Kidney epithelial cell (primary cell): ENCODE measurements at regions not wholly inside any gene's neighbourhood (a gene's known extent, or its start where the extent isn't known, plus 50 kb on each side); places are given as distances from the start of the nearest gene placed in this dataset.
"Not testable (repeated sequence)": the region's sequence is repeated elsewhere in the genome, so short reads cannot be mapped to it uniquely, and the experiment has no call there.

ENCODE experiments used
- DNase-seq: peaks from one replicate; pipeline ENCODE4 v3.0.0-alpha.2; 2010; ENCODE audit warnings: low read depth
- H3K27me3 ChIP-seq: 2 replicates; pipeline ENCODE4 v1.6.0; 2011; ENCODE audit warnings: low read length; ENCODE audit not compliant: control insufficient read depth, insufficient read depth
- H3K36me3 ChIP-seq: 2 replicates; pipeline ENCODE4 v1.5.1; 2011; ENCODE audit warnings: low read length; ENCODE audit not compliant: control insufficient read depth, insufficient read depth
- H3K4me3 ChIP-seq: 2 replicates; pipeline ENCODE4 v1.5.1; 2011; ENCODE audit warnings: low read depth, mild to moderate bottlenecking, control low read depth, low read length
- CTCF ChIP-seq: IDR thresholded peaks from 2 replicates; pipeline ENCODE4 v1.5.1; 2011; ENCODE audit warnings: mild to moderate bottlenecking, moderate library complexity, low read length, control low read depth, inconsistent platforms; ENCODE audit not compliant: insufficient read depth, poor library complexity, severe bottlenecking

DNA sequence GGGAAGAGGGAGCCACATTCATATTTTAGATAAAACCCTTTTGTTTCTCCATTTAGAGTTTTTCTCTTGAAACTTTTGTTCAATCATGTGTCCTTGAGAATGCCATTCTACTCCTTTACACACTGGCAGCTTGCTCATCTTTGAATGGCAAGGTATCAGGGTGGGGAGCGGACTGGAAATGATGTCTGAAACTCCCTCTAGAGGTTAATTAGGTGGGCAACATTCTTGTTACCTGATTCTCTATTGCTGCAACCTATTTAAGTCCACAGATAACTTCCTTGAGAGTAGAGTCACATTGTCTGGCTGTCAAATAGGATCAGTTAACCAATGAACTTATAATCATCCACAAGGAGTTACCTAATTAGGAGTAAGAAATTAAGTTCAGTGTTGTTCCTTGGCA lies 533.6 kb upstream of the API5 start:
- no peak for DNase-seq
- Histone ChIP-seq H3K27me3 (no peaks in the 10 kb centered on the region), H3K36me3 (no peaks in the 10 kb centered on the region), H3K4me3 (no peak overlapping the region)
- no peak for TF ChIP-seq CTCF

DNA sequence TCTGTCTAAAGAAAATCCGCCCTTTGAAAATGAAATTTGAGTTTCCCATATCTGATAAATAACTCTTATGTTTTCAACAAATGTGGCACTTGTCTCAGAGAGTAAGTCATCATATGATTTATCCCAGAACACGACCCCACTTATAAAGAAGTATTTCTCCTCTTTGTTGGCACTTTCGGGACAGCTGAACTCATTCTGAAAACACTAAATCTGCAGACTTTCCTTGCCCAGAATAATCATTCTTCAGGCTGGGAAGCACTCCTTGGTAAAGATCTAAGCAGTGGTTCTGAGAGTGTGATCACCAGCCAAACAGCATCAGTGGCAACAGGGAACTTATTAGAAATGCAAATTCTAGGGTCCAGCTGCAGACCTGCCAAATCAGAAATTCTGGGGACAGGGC lies 532.2 kb upstream of the API5 start:
- DNase-seq, result no peak
- TF ChIP-seq CTCF, result no peak

GRCh38 chr11:42786981-42787380 lies 524.8 kb upstream of the API5 start:
- H3K36me3 ChIP-seq, result no peaks in the 10 kb centered on the region
- TF ChIP-seq CTCF, result no peak
- H3K27me3 ChIP-seq, result no peaks in the 10 kb centered on the region
- no peak overlapping the region for H3K4me3 ChIP-seq
- no peak for DNase-seq

More for the DNA sequence above, 532.2 kb upstream of the API5 start:
- H3K27me3 ChIP-seq, result no peaks in the 10 kb centered on the region
- no peaks in the 10 kb centered on the region for H3K36me3 ChIP-seq
- no peak overlapping the region for H3K4me3 ChIP-seq

- not testable (repeated sequence) for H3K4me3 ChIP-seq, H3K27me3 ChIP-seq, DNase-seq, H3K36me3 ChIP-seq
These were observed 516.3 kb upstream of the API5 start for GRCh38 chr11:42795483-42795882.

DNA sequence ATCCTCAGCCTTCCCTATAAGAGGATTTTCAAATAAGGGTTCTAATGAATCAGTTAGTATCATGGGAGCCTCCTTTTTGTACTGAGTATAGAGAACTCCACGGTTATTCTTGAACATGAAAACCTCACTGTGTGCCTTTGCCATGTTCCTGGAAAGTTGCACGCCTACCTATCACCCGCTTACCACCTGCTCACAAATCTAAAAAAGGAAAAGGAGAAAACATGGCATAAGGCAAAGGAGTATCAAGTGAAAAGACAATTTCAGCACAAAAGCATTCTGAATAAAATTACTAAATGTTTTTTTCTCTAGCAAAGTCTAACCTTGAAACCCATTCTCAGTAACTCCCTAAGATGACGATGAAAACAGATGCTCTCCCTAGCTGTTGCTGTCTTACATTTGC lies 511.8 kb upstream of the API5 start:
- Histone ChIP-seq H3K27me3 (no peaks in the 10 kb centered on the region), H3K36me3 (no peaks in the 10 kb centered on the region), H3K4me3 (no peak overlapping the region)
- no peak for TF ChIP-seq CTCF
- DNase-seq, result no peak

- Histone ChIP-seq H3K27me3 (no peaks in the 10 kb centered on the region), H3K4me3 (no peak overlapping the region), H3K36me3 (no peaks in the 10 kb centered on the region)
- no peak for TF ChIP-seq CTCF
- DNase-seq, result no peak
These were observed 509.4 kb upstream of the API5 start for GRCh38 chr11:42802201-42802899.
